RPMI7951 (cell line): ENCODE measurements at regions not wholly inside any gene's neighbourhood (a gene's known extent, or its start where the extent isn't known, plus 50 kb on each side); places are given as distances from the start of the nearest gene placed in this dataset.

Source experiments
- DNase-seq: peaks from one replicate; pipeline ENCODE4 v3.0.0-alpha.2; 2012; ENCODE audit warnings: low read depth

- DNase-seq: no peak
These were observed 53.8 kb upstream of the APP start for GRCh38 chr21:26224366-26224765.
